HG02623 (cell line): ENCODE measurements at regions not wholly inside any gene's neighbourhood (a gene's known extent, or its start where the extent isn't known, plus 50 kb on each side); places are given as distances from the start of the nearest gene placed in this dataset.
"Not testable (repeated sequence)": the region's sequence is repeated elsewhere in the genome, so short reads cannot be mapped to it uniquely, and the experiment has no call there.

Source experiments
- ATAC-seq: cut with Tn5 transposase; IDR thresholded peaks from one replicate; pipeline ENCODE4 v1.9.1; 2021; ENCODE audit warnings: moderate library complexity; ENCODE audit not compliant: unreplicated experiment

GRCh38 chr5:109630093-109630492 lies 59.6 kb upstream of the MAN2A1 start:
- no peak for ATAC-seq

GRCh38 chr5:109628591-109628990 lies 61.1 kb upstream of the MAN2A1 start:
- ATAC-seq = no peak

- not testable (repeated sequence) for ATAC-seq
Observed at GRCh38 chr5:109621266-109621665, 68.5 kb upstream of the MAN2A1 start.

GRCh38 chr5:109620651-109621050 lies 69.1 kb upstream of the MAN2A1 start:
- ATAC-seq = no peak

GRCh38 chr5:109619606-109620005 lies 70.1 kb upstream of the MAN2A1 start:
- ATAC-seq = no peak

GRCh38 chr5:109619021-109619460 lies 70.7 kb upstream of the MAN2A1 start:
- ATAC-seq = no peak

GRCh38 chr5:109614981-109615380 lies 74.7 kb upstream of the MAN2A1 start:
- no peak for ATAC-seq

- ATAC-seq = no peak
Observed at GRCh38 chr5:109614301-109614700, 75.4 kb upstream of the MAN2A1 start.

- ATAC-seq = no peak
Observed at GRCh38 chr5:109612278-109612905, 77.3 kb upstream of the MAN2A1 start.

GRCh38 chr5:109611505-109611904 lies 78.2 kb upstream of the MAN2A1 start:
- ATAC-seq = no peak

- no peak for ATAC-seq
Observed at GRCh38 chr5:109611061-109611460, 78.7 kb upstream of the MAN2A1 start.

GRCh38 chr5:109610581-109610980 lies 79.1 kb upstream of the MAN2A1 start:
- no peak for ATAC-seq

- ATAC-seq = no peak
Observed at GRCh38 chr5:109605207-109605730, 84.5 kb upstream of the MAN2A1 start.

GRCh38 chr5:109604758-109605157 lies 85.0 kb upstream of the MAN2A1 start:
- no peak for ATAC-seq

- no peak for ATAC-seq
Observed at GRCh38 chr5:109601736-109602135, 88.0 kb upstream of the MAN2A1 start.

GRCh38 chr5:109597893-109598292 lies 91.8 kb upstream of the MAN2A1 start:
- no peak for ATAC-seq

GRCh38 chr5:109594217-109594616 lies 95.5 kb upstream of the MAN2A1 start:
- ATAC-seq = no peak

GRCh38 chr5:109590799-109591198 lies 98.9 kb upstream of the MAN2A1 start:
- ATAC-seq = no peak

- ATAC-seq = no peak
Observed at GRCh38 chr5:109589986-109590385, 99.7 kb upstream of the MAN2A1 start.

GRCh38 chr5:109589239-109589638 lies 100.5 kb upstream of the MAN2A1 start:
- no peak for ATAC-seq

- ATAC-seq = no peak
Observed at GRCh38 chr5:109588281-109589035, 101.3 kb upstream of the MAN2A1 start.

GRCh38 chr5:109584986-109585599 lies 104.6 kb upstream of the MAN2A1 start:
- no peak for ATAC-seq
